Astrocyte of the spinal cord (primary cell): ENCODE measurements at regions not wholly inside any gene's neighbourhood (a gene's known extent, or its start where the extent isn't known, plus 50 kb on each side); places are given as distances from the start of the nearest gene placed in this dataset.

Experiments used
- DNase-seq: peaks from one replicate; pipeline ENCODE4 v3.0.0; 2011; ENCODE audit warnings: low read depth, low spot score
- H3K4me3 ChIP-seq: 2 replicates; pipeline ENCODE4 v1.5.1; 2011; ENCODE audit warnings: low read depth, mild to moderate bottlenecking, low read length, moderate library complexity
- CTCF ChIP-seq: IDR thresholded peaks from 2 replicates; pipeline ENCODE4 v1.5.1; 2012; ENCODE audit warnings: low read depth, mild to moderate bottlenecking, low read length, inconsistent platforms
- in situ Hi-C: cut with HindIII; loops from 2 replicates; pipeline ENCODE4 v1.10.0; 2017; ENCODE audit warnings: low sequenced_read_pairs

DNA sequence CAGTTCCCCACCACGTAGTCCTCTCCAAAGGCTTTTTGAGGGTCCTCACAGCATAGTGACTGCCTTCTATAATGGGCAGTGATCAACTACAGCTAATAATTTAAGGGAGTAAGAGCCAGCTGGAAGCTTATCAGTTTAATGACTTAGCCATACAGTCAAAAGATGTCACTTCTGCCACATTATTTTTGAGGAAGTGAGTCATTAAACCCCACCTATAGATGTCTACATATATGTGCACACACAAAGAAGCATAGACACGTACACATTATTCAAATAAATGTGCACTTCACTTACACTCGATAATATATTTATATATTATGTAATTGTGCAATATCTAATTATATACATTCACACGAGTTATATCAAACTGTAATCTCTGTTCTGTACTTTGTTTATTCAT is 1704.7 kb downstream of the KCNT2 start:
- DNase-seq = no peak

DNA sequence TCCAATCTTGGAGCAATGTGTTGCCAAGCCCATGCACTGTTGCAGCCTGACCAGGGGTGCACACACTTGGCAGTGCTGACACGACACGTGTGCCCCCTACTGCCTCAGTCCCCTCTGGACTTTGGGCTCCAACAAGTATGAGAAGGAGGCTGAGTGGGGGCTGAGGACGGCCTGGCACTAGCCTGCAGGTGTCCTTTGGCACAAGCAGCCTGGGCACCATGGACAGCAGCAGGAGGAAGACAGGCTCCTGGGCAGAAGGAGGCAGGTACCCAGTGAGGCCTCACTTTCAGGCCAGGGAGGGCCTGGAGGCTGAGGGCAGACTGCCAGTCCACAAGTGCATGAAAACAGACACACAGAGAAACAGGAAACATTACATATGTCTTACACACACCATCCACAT is 1702.9 kb upstream of the B3GALT2 start:
- H3K4me3 ChIP-seq = no peak overlapping the region
- no peak for DNase-seq
- TF ChIP-seq CTCF = no peak
- in situ Hi-C loops = no loop called here

More for the DNA sequence above, 1704.7 kb downstream of the KCNT2 start:
- in situ Hi-C loops = no loop called here
- TF ChIP-seq CTCF = no peak
- H3K4me3 ChIP-seq = no peak overlapping the region

GRCh38 chr1:194870860-194871259 is 1684.4 kb upstream of the B3GALT2 start:
- H3K4me3 ChIP-seq = no peak overlapping the region
- in situ Hi-C loops = no loop called here
- no peak for TF ChIP-seq CTCF
- no peak for DNase-seq

DNA sequence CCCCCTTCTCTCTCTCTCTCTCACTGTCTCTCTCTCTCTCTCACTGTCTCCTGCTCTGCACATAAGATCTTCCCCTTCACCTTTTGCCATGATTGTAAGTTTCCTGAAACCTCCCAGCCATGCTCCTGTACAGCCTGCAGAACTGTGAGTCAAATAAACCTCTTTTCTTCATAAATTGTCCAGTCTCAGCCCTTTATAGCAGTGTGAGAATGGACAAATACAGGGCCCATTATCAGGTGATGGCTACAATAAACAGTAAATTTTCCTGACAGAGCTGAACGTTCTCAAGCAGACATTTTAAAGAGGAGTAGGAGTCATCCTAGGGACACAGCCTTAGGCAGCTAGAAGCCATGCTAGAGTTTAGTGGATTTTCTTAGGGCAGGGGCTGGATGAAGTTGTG is 1679.7 kb upstream of the B3GALT2 start:
- DNase-seq = no peak
- H3K4me3 ChIP-seq = no peak overlapping the region
- in situ Hi-C loops = no loop called here
- TF ChIP-seq CTCF = no peak

DNA sequence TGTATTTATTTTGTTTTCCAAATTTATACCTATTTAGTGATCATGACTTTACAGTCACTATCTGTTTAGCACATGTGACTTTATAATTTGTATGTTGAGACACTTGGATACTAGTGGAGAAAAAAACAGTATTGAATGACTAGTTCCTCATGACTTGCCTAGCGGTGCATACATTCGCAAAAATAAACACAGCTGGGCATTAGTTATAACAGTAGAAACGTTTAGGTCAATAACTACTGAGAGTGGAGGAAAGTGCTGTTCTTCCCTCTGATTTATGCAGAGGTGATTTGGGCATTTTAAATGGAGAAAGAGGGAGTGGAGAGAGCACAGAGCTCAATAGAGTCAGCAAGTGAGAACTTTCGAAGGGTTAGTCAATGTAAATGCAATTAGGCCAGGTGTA is 1679.0 kb upstream of the B3GALT2 start:
- DNase-seq = no peak
- in situ Hi-C loops = no loop called here
- no peak for TF ChIP-seq CTCF
- H3K4me3 ChIP-seq = no peak overlapping the region

GRCh38 chr1:194862129-194862528 is 1675.7 kb upstream of the B3GALT2 start:
- in situ Hi-C loops = no loop called here
- no peak for TF ChIP-seq CTCF
- DNase-seq = no peak
- H3K4me3 ChIP-seq = no peak overlapping the region
